WTC11 (cell line): ENCODE measurements at regions not wholly inside any gene's neighbourhood (a gene's known extent, or its start where the extent isn't known, plus 50 kb on each side); places are given as distances from the start of the nearest gene placed in this dataset.
A peak's percentile ranks its signal among the peaks of the same experiment; 100 is the strongest.

ENCODE experiments used
- ATAC-seq: fragments of 200-7000 bp; cut with Tn5 transposase; 2 replicates; pipeline ENCODE4 v1.10.0; 2021; ENCODE audit warnings: mild to moderate bottlenecking, moderate library complexity
- CTCF ChIA-PET: fragments of 300-600 bp; sonication (Branson Sonifier 250); formaldehyde crosslinking; loops from one replicate; lab custom pipeline; 2021; ENCODE audit warnings: antibody characterized with exemption; lab: Charles Lee
- POLR2A ChIA-PET: fragments of 350-600 bp; sonication (Branson Sonifier 250); formaldehyde crosslinking; loops from one replicate; lab custom pipeline; 2021; ENCODE audit warnings: antibody characterized with exemption; lab: Charles Lee
- DNase-seq: peaks from one replicate; pipeline ENCODE4 v3.0.0; 2021; ENCODE audit warnings: low spot score
- H3K27ac Mint-ChIP-seq: 2 replicates; pipeline ENCODE4 v1.8.0; 2021; ENCODE audit warnings: mixed read lengths
- H3K27me3 Mint-ChIP-seq: 2 replicates; pipeline ENCODE4 v1.8.0; 2021; ENCODE audit warnings: low read depth, mild to moderate bottlenecking, moderate library complexity, mixed read lengths
- H3K36me3 Mint-ChIP-seq: 2 replicates; pipeline ENCODE4 v1.8.0; 2021; ENCODE audit warnings: mixed read lengths
- H3K4me1 Mint-ChIP-seq: 2 replicates; pipeline ENCODE4 v1.8.0; 2022; ENCODE audit warnings: mixed read lengths
- H3K4me3 Mint-ChIP-seq: 2 replicates; pipeline ENCODE4 v1.8.0; 2021; ENCODE audit warnings: mild to moderate bottlenecking, moderate library complexity, mixed read lengths
- H3K9me3 Mint-ChIP-seq: 2 replicates; pipeline ENCODE4 v1.8.0; 2021; ENCODE audit warnings: mixed read lengths
- CREM ChIP-seq: sonication (generic); formaldehyde crosslinking; IDR thresholded peaks from 2 replicates; pipeline ENCODE4 v1.8.1; 2022; ENCODE audit warnings: mild to moderate bottlenecking, missing genetic modification reagents, moderate library complexity
- FOXJ3 ChIP-seq: sonication (generic); formaldehyde crosslinking; IDR thresholded peaks from 2 replicates; pipeline ENCODE4 v1.9.0; 2021; ENCODE audit warnings: missing genetic modification reagents, mild to moderate bottlenecking, borderline replicate concordance
- FOXP1 ChIP-seq: sonication (generic); formaldehyde crosslinking; IDR thresholded peaks from 2 replicates; pipeline ENCODE4 v1.8.0; 2022; ENCODE audit warnings: missing genetic modification reagents, mild to moderate bottlenecking, moderate library complexity, borderline replicate concordance
- NFATC4 ChIP-seq: fragments of 250-450 bp; sonication (Bioruptor Pico); IDR thresholded peaks from 2 replicates; pipeline ENCODE4 v1.9.0; 2021; ENCODE audit warnings: mild to moderate bottlenecking
- NR2C2 ChIP-seq: sonication (generic); formaldehyde crosslinking; IDR thresholded peaks from 2 replicates; pipeline ENCODE4 v1.8.0; 2022; ENCODE audit warnings: mild to moderate bottlenecking, missing genetic modification reagents
- PRDM15 ChIP-seq: sonication (generic); formaldehyde crosslinking; IDR thresholded peaks from 2 replicates; pipeline ENCODE4 v1.8.0; 2022; ENCODE audit warnings: missing genetic modification reagents
- RELA ChIP-seq: sonication (generic); formaldehyde crosslinking; IDR thresholded peaks from 2 replicates; pipeline ENCODE4 v1.8.1; 2022; ENCODE audit warnings: missing genetic modification reagents, mild to moderate bottlenecking, borderline replicate concordance
- SP1 ChIP-seq: sonication (generic); formaldehyde crosslinking; conservative IDR thresholded peaks from 2 replicates; pipeline ENCODE4 v1.8.1; 2022; ENCODE audit warnings: missing genetic modification reagents
- TEAD4 ChIP-seq: sonication (generic); formaldehyde crosslinking; IDR thresholded peaks from 2 replicates; pipeline ENCODE4 v1.8.0; 2022; ENCODE audit warnings: mild to moderate bottlenecking, missing genetic modification reagents
- ZNF138 ChIP-seq: sonication (generic); formaldehyde crosslinking; conservative IDR thresholded peaks from 2 replicates; pipeline ENCODE4 v1.8.1; 2022; ENCODE audit warnings: mild to moderate bottlenecking, moderate library complexity, missing genetic modification reagents
- ZNF317 ChIP-seq: sonication (generic); formaldehyde crosslinking; IDR thresholded peaks from 2 replicates; pipeline ENCODE4 v1.8.1; 2023; ENCODE audit warnings: low read depth, mild to moderate bottlenecking, moderate library complexity, missing genetic modification reagents, borderline replicate concordance
- TF ChIP-seq, protein P1 (sequence below): sonication (generic); formaldehyde crosslinking; IDR thresholded peaks from 2 replicates; pipeline ENCODE4 v1.8.0; 2022; ENCODE audit warnings: mild to moderate bottlenecking, missing genetic modification reagents
- TF ChIP-seq, protein P2 (sequence below): sonication (generic); formaldehyde crosslinking; IDR thresholded peaks from 2 replicates; pipeline ENCODE4 v1.8.1; 2022; ENCODE audit warnings: low read depth, mild to moderate bottlenecking, moderate library complexity, missing genetic modification reagents, borderline replicate concordance
- TF ChIP-seq, protein P3 (sequence below): sonication (generic); formaldehyde crosslinking; IDR thresholded peaks from 2 replicates; pipeline ENCODE4 v1.8.0; 2023; ENCODE audit warnings: missing genetic modification reagents, mild to moderate bottlenecking, borderline replicate concordance
- TF ChIP-seq, protein P4 (sequence below): fragments of 250-450 bp; sonication (Bioruptor Pico); IDR thresholded peaks from 2 replicates; pipeline ENCODE4 v2.1.2; 2022; ENCODE audit warnings: mild to moderate bottlenecking, moderate library complexity
- TF ChIP-seq, protein P5 (sequence below): sonication (generic); formaldehyde crosslinking; IDR thresholded peaks from 2 replicates; pipeline ENCODE4 v1.8.1; 2023; ENCODE audit warnings: mild to moderate bottlenecking, missing genetic modification reagents, borderline replicate concordance

- no peak for TF ChIP-seq FOXP1 (CRISPR knock-in tag)
- TF ChIP-seq, protein P1, sequence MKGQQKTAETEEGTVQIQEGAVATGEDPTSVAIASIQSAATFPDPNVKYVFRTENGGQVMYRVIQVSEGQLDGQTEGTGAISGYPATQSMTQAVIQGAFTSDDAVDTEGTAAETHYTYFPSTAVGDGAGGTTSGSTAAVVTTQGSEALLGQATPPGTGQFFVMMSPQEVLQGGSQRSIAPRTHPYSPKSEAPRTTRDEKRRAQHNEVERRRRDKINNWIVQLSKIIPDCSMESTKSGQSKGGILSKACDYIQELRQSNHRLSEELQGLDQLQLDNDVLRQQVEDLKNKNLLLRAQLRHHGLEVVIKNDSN (CRISPR knock-in tag), result no peak
- TF ChIP-seq, protein P2, sequence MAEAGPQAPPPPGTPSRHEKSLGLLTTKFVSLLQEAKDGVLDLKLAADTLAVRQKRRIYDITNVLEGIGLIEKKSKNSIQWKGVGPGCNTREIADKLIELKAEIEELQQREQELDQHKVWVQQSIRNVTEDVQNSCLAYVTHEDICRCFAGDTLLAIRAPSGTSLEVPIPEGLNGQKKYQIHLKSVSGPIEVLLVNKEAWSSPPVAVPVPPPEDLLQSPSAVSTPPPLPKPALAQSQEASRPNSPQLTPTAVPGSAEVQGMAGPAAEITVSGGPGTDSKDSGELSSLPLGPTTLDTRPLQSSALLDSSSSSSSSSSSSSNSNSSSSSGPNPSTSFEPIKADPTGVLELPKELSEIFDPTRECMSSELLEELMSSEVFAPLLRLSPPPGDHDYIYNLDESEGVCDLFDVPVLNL (CRISPR knock-in tag), result no peak
- TF ChIP-seq FOXJ3 (CRISPR knock-in tag), result no peak
- no peak for TF ChIP-seq ZNF317 (CRISPR knock-in tag)
- TF ChIP-seq PRDM15 (CRISPR knock-in tag), result no peak
- TF ChIP-seq, protein P3, sequence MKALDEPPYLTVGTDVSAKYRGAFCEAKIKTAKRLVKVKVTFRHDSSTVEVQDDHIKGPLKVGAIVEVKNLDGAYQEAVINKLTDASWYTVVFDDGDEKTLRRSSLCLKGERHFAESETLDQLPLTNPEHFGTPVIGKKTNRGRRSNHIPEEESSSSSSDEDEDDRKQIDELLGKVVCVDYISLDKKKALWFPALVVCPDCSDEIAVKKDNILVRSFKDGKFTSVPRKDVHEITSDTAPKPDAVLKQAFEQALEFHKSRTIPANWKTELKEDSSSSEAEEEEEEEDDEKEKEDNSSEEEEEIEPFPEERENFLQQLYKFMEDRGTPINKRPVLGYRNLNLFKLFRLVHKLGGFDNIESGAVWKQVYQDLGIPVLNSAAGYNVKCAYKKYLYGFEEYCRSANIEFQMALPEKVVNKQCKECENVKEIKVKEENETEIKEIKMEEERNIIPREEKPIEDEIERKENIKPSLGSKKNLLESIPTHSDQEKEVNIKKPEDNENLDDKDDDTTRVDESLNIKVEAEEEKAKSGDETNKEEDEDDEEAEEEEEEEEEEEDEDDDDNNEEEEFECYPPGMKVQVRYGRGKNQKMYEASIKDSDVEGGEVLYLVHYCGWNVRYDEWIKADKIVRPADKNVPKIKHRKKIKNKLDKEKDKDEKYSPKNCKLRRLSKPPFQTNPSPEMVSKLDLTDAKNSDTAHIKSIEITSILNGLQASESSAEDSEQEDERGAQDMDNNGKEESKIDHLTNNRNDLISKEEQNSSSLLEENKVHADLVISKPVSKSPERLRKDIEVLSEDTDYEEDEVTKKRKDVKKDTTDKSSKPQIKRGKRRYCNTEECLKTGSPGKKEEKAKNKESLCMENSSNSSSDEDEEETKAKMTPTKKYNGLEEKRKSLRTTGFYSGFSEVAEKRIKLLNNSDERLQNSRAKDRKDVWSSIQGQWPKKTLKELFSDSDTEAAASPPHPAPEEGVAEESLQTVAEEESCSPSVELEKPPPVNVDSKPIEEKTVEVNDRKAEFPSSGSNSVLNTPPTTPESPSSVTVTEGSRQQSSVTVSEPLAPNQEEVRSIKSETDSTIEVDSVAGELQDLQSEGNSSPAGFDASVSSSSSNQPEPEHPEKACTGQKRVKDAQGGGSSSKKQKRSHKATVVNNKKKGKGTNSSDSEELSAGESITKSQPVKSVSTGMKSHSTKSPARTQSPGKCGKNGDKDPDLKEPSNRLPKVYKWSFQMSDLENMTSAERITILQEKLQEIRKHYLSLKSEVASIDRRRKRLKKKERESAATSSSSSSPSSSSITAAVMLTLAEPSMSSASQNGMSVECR, result no peak
- TF ChIP-seq, protein P4, sequence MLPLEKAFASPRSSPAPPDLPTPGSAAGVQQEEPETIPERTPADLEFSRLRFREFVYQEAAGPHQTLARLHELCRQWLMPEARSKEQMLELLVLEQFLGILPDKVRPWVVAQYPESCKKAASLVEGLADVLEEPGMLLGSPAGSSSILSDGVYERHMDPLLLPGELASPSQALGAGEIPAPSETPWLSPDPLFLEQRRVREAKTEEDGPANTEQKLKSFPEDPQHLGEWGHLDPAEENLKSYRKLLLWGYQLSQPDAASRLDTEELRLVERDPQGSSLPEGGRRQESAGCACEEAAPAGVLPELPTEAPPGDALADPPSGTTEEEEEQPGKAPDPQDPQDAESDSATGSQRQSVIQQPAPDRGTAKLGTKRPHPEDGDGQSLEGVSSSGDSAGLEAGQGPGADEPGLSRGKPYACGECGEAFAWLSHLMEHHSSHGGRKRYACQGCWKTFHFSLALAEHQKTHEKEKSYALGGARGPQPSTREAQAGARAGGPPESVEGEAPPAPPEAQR (CRISPR knock-in tag), result no peak
- no peak for TF ChIP-seq SP1
- no peak for TF ChIP-seq RELA
- no peak for TF ChIP-seq TEAD4 (CRISPR knock-in tag)
Observed at GRCh38 chr22:48639021-48639795, 1188.5 kb downstream of the BRD1 start (continued).

DNA sequence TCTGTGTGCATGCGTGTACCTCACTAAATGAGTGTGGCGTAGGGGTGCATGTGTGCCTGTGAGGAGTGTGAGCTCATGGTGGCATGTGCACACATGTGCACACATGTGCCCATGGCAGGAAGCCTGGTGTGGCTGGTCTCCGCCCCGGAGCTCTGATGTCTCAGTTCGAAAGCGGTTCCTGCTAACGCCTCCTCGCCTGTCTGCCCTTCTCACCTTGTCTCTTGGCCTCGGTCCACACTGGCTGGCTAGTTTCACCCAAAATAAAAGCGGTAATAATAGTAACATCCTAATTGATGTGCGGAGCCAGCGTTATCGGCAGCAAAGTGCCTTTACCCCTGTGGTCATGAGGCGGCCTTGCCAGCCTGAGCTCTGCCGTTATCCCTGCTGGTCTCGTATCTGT lies 1190.4 kb downstream of the BRD1 start:
- H3K4me1 Mint-ChIP-seq, result no peaks in the 10 kb centered on the region
- DNase-seq (no peak), ATAC-seq (no peak)
- ChIA-PET POLR2A (no interaction called here), CTCF (no interaction called here)
- no peaks in the 10 kb centered on the region for H3K36me3 Mint-ChIP-seq
- no peak overlapping the region for H3K4me3 Mint-ChIP-seq
- H3K9me3 Mint-ChIP-seq, result no peaks in the 10 kb centered on the region
- H3K27ac Mint-ChIP-seq, result peak overlapping the region; percentile 22
- no peaks in the 10 kb centered on the region for H3K27me3 Mint-ChIP-seq
- TF ChIP-seq NR2C2 (no peak), NFATC4 (CRISPR knock-in tag) (no peak), CREM (CRISPR knock-in tag) (no peak), ZNF138 (CRISPR knock-in tag) (no peak), PRDM15 (CRISPR knock-in tag) (no peak)
- TF ChIP-seq, protein P5, sequence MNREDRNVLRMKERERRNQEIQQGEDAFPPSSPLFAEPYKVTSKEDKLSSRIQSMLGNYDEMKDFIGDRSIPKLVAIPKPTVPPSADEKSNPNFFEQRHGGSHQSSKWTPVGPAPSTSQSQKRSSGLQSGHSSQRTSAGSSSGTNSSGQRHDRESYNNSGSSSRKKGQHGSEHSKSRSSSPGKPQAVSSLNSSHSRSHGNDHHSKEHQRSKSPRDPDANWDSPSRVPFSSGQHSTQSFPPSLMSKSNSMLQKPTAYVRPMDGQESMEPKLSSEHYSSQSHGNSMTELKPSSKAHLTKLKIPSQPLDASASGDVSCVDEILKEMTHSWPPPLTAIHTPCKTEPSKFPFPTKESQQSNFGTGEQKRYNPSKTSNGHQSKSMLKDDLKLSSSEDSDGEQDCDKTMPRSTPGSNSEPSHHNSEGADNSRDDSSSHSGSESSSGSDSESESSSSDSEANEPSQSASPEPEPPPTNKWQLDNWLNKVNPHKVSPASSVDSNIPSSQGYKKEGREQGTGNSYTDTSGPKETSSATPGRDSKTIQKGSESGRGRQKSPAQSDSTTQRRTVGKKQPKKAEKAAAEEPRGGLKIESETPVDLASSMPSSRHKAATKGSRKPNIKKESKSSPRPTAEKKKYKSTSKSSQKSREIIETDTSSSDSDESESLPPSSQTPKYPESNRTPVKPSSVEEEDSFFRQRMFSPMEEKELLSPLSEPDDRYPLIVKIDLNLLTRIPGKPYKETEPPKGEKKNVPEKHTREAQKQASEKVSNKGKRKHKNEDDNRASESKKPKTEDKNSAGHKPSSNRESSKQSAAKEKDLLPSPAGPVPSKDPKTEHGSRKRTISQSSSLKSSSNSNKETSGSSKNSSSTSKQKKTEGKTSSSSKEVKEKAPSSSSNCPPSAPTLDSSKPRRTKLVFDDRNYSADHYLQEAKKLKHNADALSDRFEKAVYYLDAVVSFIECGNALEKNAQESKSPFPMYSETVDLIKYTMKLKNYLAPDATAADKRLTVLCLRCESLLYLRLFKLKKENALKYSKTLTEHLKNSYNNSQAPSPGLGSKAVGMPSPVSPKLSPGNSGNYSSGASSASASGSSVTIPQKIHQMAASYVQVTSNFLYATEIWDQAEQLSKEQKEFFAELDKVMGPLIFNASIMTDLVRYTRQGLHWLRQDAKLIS (CRISPR knock-in tag), result no peak
